ENCODE measurements at regions not wholly inside any gene's neighbourhood (a gene's known extent, or its start where the extent isn't known, plus 50 kb on each side); places are given as distances from the start of the nearest gene placed in this dataset.

GRCh38 chr1:80083892-80084291 lies 1077.4 kb upstream of the ADGRL4 start:
- DNase-seq (ENCODE audit: low read depth): no peak
- H3K9me3 ChIP-seq (ENCODE audit: control insufficient read depth, low read length): no peaks in the 10 kb centered on the region
- no peaks in the 10 kb centered on the region for H3K36me3 ChIP-seq (ENCODE audit: control insufficient read depth, insufficient read depth, low read length, severe bottlenecking)
- H3K27me3 ChIP-seq (replicated peaks; ENCODE audit: control insufficient read depth, insufficient read depth, low read length): no peaks in the 10 kb centered on the region
- no peak overlapping the region for H3K9ac ChIP-seq (ENCODE audit: low read length)
- no peaks in the 10 kb centered on the region for H3K4me1 ChIP-seq (ENCODE audit: control insufficient read depth, insufficient read depth, low read length)
- H3K4me3 ChIP-seq (ENCODE audit: low read length): no peak overlapping the region

DNA sequence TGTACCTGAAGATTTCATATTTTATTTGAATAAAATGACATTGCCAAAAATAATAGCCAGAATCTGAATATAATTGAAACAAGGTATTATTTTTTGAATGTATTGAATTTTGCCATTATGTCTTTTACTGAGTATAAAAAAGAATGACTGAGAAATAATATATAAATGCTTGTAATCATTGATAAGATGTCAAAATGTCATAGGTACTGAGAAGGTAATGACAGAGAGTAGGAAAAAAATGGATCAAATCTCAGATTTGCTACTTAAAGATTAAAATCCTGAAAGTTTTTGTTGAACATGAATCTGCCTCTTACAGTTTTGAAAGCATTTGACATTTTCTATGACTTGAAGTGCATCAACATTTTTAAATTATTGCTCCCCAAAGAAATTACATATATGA lies 1069.9 kb upstream of the ADGRL4 start:
- H3K4me3 ChIP-seq (ENCODE audit: low read length): no peak overlapping the region
- no peaks in the 10 kb centered on the region for H3K27me3 ChIP-seq (replicated peaks; ENCODE audit: control insufficient read depth, insufficient read depth, low read length)
- no peak for DNase-seq (ENCODE audit: low read depth)
- H3K36me3 ChIP-seq (ENCODE audit: control insufficient read depth, insufficient read depth, low read length, severe bottlenecking): no peaks in the 10 kb centered on the region
- no peaks in the 10 kb centered on the region for H3K9me3 ChIP-seq (ENCODE audit: control insufficient read depth, low read length)
- no peak overlapping the region for H3K9ac ChIP-seq (ENCODE audit: low read length)
- no peaks in the 10 kb centered on the region for H3K4me1 ChIP-seq (ENCODE audit: control insufficient read depth, insufficient read depth, low read length)

DNA sequence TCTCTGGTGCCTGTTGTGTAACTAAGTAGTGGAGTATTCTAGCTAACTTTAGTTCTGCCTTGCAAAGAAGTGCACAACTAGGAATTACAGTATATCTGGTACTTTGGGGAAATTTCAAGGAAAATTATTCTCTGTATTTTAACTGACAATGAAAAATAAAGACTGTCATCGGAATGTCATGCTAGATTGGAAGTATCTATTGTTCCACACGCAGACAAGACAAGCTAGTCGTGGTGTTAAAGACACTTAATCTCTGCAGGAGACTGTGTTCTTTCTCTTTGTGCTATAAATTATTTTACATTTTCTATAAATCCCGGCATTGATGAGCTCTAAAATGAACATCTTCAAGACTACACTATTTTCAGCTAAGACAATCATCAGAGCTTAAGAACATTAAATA lies 1068.8 kb upstream of the ADGRL4 start:
- no peak overlapping the region for H3K9ac ChIP-seq (ENCODE audit: low read length)

DNA sequence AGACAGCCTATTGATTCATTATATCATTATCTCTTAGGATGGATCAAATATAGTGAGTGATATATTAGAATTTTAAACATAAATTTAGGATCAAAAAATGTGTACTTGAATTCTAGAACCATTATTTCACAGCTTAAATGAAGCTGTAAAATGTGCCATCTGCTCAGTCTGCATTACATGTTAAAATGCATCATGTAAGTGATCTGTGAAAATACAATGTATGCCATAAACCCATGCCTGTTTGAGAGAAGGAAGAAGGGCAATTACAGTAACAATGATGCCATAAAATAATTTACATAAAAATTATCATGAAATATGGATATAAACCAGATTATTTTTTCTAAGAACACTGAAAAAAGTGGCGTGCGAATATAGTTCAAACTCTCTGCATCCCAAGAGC lies 1066.0 kb upstream of the ADGRL4 start:
- no peaks in the 10 kb centered on the region for H3K36me3 ChIP-seq (ENCODE audit: control insufficient read depth, insufficient read depth, low read length, severe bottlenecking)
- DNase-seq (ENCODE audit: low read depth): no peak

More for the DNA sequence above, 1068.8 kb upstream of the ADGRL4 start:
- DNase-seq (ENCODE audit: low read depth): no peak
- Histone ChIP-seq H3K4me3 (ENCODE audit: low read length) (no peak overlapping the region), H3K4me1 (ENCODE audit: control insufficient read depth, insufficient read depth, low read length) (no peaks in the 10 kb centered on the region), H3K27me3 (replicated peaks; ENCODE audit: control insufficient read depth, insufficient read depth, low read length) (no peaks in the 10 kb centered on the region), H3K36me3 (ENCODE audit: control insufficient read depth, insufficient read depth, low read length, severe bottlenecking) (no peaks in the 10 kb centered on the region), H3K9me3 (ENCODE audit: control insufficient read depth, low read length) (no peaks in the 10 kb centered on the region)

DNA sequence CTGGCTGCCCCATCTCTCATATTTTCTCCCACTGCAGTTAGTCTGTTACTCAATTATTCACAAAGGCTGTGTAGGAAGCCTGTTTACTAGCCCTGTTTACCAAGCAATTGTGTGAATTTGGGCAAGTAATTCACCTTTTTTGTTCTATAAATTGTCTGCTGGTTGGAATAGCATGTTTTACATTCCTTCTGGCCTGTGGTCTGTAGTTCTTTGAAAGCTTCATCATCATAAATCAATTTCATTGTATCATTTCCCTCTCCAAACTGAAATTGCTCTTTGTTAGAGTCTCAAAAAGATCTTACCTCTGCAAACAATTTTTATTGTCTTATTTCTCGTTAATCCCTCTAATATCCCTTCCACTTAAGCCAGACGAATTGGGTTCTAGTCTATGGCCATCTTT lies 1059.5 kb upstream of the ADGRL4 start:
- no peaks in the 10 kb centered on the region for H3K27me3 ChIP-seq (replicated peaks; ENCODE audit: control insufficient read depth, insufficient read depth, low read length)

More for the DNA sequence above, 1066.0 kb upstream of the ADGRL4 start:
- Histone ChIP-seq H3K9me3 (ENCODE audit: control insufficient read depth, low read length) (no peaks in the 10 kb centered on the region), H3K9ac (ENCODE audit: low read length) (no peak overlapping the region), H3K4me3 (ENCODE audit: low read length) (no peak overlapping the region), H3K4me1 (ENCODE audit: control insufficient read depth, insufficient read depth, low read length) (no peaks in the 10 kb centered on the region), H3K27me3 (replicated peaks; ENCODE audit: control insufficient read depth, insufficient read depth, low read length) (no peaks in the 10 kb centered on the region)

DNA sequence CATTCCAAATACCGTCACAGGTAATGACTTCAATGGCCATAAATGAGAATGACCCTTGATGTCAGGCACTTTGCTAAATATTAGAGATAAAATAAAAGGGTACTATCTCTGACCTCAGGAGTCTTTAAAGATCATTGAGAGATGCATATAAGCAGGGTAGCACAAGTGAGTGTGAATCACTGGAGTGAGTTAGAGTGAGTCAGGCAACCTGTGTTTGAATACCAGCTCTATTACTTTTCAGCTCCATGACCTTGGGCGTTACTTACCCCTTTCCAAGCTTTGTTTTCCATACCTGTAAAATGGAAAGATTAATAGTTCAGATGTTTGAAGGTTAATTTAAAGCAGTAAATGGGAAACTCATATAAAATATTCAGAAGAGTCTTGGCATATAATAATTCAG lies 1058.0 kb upstream of the ADGRL4 start:
- Histone ChIP-seq H3K9ac (ENCODE audit: low read length) (no peak overlapping the region), H3K9me3 (ENCODE audit: control insufficient read depth, low read length) (no peaks in the 10 kb centered on the region), H3K4me1 (ENCODE audit: control insufficient read depth, insufficient read depth, low read length) (no peaks in the 10 kb centered on the region), H3K27me3 (replicated peaks; ENCODE audit: control insufficient read depth, insufficient read depth, low read length) (no peaks in the 10 kb centered on the region), H3K4me3 (ENCODE audit: low read length) (no peak overlapping the region), H3K36me3 (ENCODE audit: control insufficient read depth, insufficient read depth, low read length, severe bottlenecking) (no peaks in the 10 kb centered on the region)
- no peak for DNase-seq (ENCODE audit: low read depth)

More for the DNA sequence above, 1059.5 kb upstream of the ADGRL4 start:
- Histone ChIP-seq H3K9ac (ENCODE audit: low read length) (no peak overlapping the region), H3K4me1 (ENCODE audit: control insufficient read depth, insufficient read depth, low read length) (no peaks in the 10 kb centered on the region), H3K9me3 (ENCODE audit: control insufficient read depth, low read length) (no peaks in the 10 kb centered on the region), H3K4me3 (ENCODE audit: low read length) (no peak overlapping the region), H3K36me3 (ENCODE audit: control insufficient read depth, insufficient read depth, low read length, severe bottlenecking) (no peaks in the 10 kb centered on the region)
- no peak for DNase-seq (ENCODE audit: low read depth)

DNA sequence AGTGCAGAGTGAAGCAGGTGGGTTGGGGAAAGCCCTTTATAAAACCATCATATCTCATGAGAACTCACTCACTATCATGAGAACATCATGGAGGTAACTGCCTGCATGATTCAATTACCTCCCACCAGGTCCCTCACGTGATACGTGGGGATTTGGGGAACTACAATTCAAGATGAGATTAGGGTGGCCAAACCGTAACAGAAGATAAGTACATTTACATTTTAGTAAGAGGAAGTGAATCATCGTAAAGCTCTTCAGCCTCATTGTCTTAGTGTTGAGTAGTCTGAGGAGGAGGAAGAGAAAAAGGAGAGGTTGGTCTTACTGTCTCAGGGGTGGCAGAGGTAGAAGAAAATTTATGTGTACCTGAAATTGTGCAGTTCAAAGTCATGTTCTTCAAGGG lies 1053.4 kb upstream of the ADGRL4 start:
- DNase-seq (ENCODE audit: low read depth): no peak
- H3K4me1 ChIP-seq (ENCODE audit: control insufficient read depth, insufficient read depth, low read length): no peaks in the 10 kb centered on the region
- no peaks in the 10 kb centered on the region for H3K27me3 ChIP-seq (replicated peaks; ENCODE audit: control insufficient read depth, insufficient read depth, low read length)
- no peaks in the 10 kb centered on the region for H3K9me3 ChIP-seq (ENCODE audit: control insufficient read depth, low read length)
- no peak overlapping the region for H3K4me3 ChIP-seq (ENCODE audit: low read length)
- no peak overlapping the region for H3K9ac ChIP-seq (ENCODE audit: low read length)
- no peaks in the 10 kb centered on the region for H3K36me3 ChIP-seq (ENCODE audit: control insufficient read depth, insufficient read depth, low read length, severe bottlenecking)

- H3K9ac ChIP-seq (ENCODE audit: low read length): no peak overlapping the region
- no peaks in the 10 kb centered on the region for H3K9me3 ChIP-seq (ENCODE audit: control insufficient read depth, low read length)
- no peaks in the 10 kb centered on the region for H3K4me1 ChIP-seq (ENCODE audit: control insufficient read depth, insufficient read depth, low read length)
- DNase-seq (ENCODE audit: low read depth): no peak
- no peaks in the 10 kb centered on the region for H3K27me3 ChIP-seq (replicated peaks; ENCODE audit: control insufficient read depth, insufficient read depth, low read length)
- no peak overlapping the region for H3K4me3 ChIP-seq (ENCODE audit: low read length)
- no peaks in the 10 kb centered on the region for H3K36me3 ChIP-seq (ENCODE audit: control insufficient read depth, insufficient read depth, low read length, severe bottlenecking)
Measured at GRCh38 chr1:80056179-80056578, 1049.6 kb upstream of the ADGRL4 start.

GRCh38 chr1:80054129-80054528 lies 1047.6 kb upstream of the ADGRL4 start:
- no peaks in the 10 kb centered on the region for H3K4me1 ChIP-seq (ENCODE audit: control insufficient read depth, insufficient read depth, low read length)
- no peaks in the 10 kb centered on the region for H3K9me3 ChIP-seq (ENCODE audit: control insufficient read depth, low read length)
- DNase-seq (ENCODE audit: low read depth): peak; percentile 19
- H3K36me3 ChIP-seq (ENCODE audit: control insufficient read depth, insufficient read depth, low read length, severe bottlenecking): no peaks in the 10 kb centered on the region
- no peak overlapping the region for H3K9ac ChIP-seq (ENCODE audit: low read length)
- no peak overlapping the region for H3K4me3 ChIP-seq (ENCODE audit: low read length)
- H3K27me3 ChIP-seq (replicated peaks; ENCODE audit: control insufficient read depth, insufficient read depth, low read length): no peaks in the 10 kb centered on the region

DNA sequence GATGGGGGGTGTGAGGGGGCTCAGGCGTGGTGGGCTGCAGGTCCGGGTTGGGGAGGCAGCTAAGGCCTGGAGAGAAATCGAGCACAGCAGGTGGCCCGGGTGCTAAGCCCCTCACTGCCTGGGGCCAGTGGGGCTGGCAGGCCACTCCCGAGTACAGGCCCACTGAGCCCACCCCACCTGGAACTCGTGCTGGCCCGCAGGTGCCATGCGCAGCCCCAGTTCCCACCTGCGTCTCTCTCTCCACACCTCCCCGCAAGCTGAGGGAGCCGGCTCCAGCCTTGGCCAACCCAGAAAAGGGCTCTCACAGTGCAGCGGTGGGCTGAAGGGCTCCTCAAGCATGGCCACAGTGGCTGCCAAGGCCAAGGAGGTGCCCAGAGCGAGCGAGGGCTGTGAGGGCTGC lies 1047.1 kb upstream of the ADGRL4 start:
- Histone ChIP-seq H3K4me1 (ENCODE audit: control insufficient read depth, insufficient read depth, low read length) (no peaks in the 10 kb centered on the region), H3K27me3 (replicated peaks; ENCODE audit: control insufficient read depth, insufficient read depth, low read length) (no peaks in the 10 kb centered on the region), H3K36me3 (ENCODE audit: control insufficient read depth, insufficient read depth, low read length, severe bottlenecking) (no peaks in the 10 kb centered on the region), H3K9me3 (ENCODE audit: control insufficient read depth, low read length) (no peaks in the 10 kb centered on the region), H3K4me3 (ENCODE audit: low read length) (no peak overlapping the region), H3K9ac (ENCODE audit: low read length) (no peak overlapping the region)
- DNase-seq (ENCODE audit: low read depth): no peak

DNA sequence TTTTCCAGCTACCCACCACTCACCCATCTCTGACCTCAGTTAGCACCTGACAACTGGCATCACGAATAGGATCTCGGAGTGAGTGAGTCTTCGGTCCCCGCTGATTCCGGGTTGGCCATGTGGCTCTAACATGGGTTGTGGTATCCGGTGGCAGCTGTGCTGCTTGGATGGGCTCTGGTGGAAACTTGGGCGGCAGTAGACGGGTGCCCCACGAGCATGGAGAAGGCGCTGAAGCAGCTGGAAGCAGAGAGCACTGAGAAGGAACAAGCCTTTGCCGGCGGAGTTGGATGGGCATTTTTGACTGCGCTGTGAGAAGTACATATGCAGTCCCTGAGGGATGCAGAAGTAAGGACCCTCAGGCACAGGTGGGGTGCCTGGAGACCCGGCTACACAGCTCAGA lies 1044.0 kb upstream of the ADGRL4 start:
- Histone ChIP-seq H3K4me1 (ENCODE audit: control insufficient read depth, insufficient read depth, low read length) (no peaks in the 10 kb centered on the region), H3K27me3 (replicated peaks; ENCODE audit: control insufficient read depth, insufficient read depth, low read length) (no peaks in the 10 kb centered on the region), H3K36me3 (ENCODE audit: control insufficient read depth, insufficient read depth, low read length, severe bottlenecking) (no peaks in the 10 kb centered on the region), H3K4me3 (ENCODE audit: low read length) (no peak overlapping the region), H3K9me3 (ENCODE audit: control insufficient read depth, low read length) (no peaks in the 10 kb centered on the region), H3K9ac (ENCODE audit: low read length) (no peak overlapping the region)
- no peak for DNase-seq (ENCODE audit: low read depth)

DNA sequence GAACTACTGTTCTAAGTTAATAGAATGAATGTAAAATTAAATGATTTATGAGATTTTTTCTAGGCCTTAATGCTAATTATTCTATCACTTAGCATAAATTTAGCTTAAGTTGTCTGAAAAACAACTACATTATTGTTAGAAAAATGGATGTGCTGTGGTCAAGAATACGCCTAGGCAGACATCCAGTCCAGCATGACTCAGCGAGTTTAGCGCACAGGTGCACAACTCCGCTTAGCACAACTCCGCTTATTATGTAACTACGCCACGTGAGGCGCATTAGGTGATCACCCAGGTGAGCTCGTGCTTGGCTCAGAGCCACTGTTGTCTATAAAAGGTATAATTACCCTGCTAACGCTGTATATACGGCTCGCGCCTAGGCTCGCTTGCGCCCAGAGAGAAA lies 1043.6 kb upstream of the ADGRL4 start:
- H3K27me3 ChIP-seq (replicated peaks; ENCODE audit: control insufficient read depth, insufficient read depth, low read length): no peaks in the 10 kb centered on the region
- DNase-seq (ENCODE audit: low read depth): no peak

More for the DNA sequence above, 1043.6 kb upstream of the ADGRL4 start:
- no peak overlapping the region for H3K9ac ChIP-seq (ENCODE audit: low read length)
- H3K9me3 ChIP-seq (ENCODE audit: control insufficient read depth, low read length): no peaks in the 10 kb centered on the region
- no peak overlapping the region for H3K4me3 ChIP-seq (ENCODE audit: low read length)
- no peaks in the 10 kb centered on the region for H3K36me3 ChIP-seq (ENCODE audit: control insufficient read depth, insufficient read depth, low read length, severe bottlenecking)
- no peaks in the 10 kb centered on the region for H3K4me1 ChIP-seq (ENCODE audit: control insufficient read depth, insufficient read depth, low read length)

Measured in adipocyte (in vitro differentiated cells).